ENCODE measurements at regions not wholly inside any gene's neighbourhood (a gene's known extent, or its start where the extent isn't known, plus 50 kb on each side); places are given as distances from the start of the nearest gene placed in this dataset.
A peak's percentile ranks its signal among the peaks of the same experiment; 100 is the strongest.

GRCh38 chr6:109238396-109238795, 143.1 kb downstream of the CEP57L1 start:
- no peaks in the 10 kb centered on the region for H3K27me3 ChIP-seq (ENCODE audit: low read depth, low read length)
- H3K4me1 ChIP-seq (ENCODE audit: control insufficient read depth in 1 of 2, insufficient read depth in 2 of 2, low read length in 2 of 2) = peaks cover 6 to 8% of the 10 kb centered on the region in 2 donors
- H3K27ac ChIP-seq (ENCODE audit: low read length) = no peak overlapping the region
- no peaks in the 10 kb centered on the region for H3K36me3 ChIP-seq (ENCODE audit: control insufficient read depth in 1 of 2, insufficient read depth in 2 of 2, low read length in 2 of 2)
- no peaks in the 10 kb centered on the region for H3K9me3 ChIP-seq (ENCODE audit: control insufficient read depth in 1 of 2, low read length in 2 of 2)
- no peak overlapping the region for H3K4me3 ChIP-seq (ENCODE audit: low read depth in 1 of 2, low read length in 2 of 2)

GRCh38 chr6:109237986-109238329, 142.7 kb downstream of the CEP57L1 start:
- H3K4me1 ChIP-seq (ENCODE audit: control insufficient read depth in 1 of 2, insufficient read depth in 2 of 2, low read length in 2 of 2) = peaks cover 6 to 8% of the 10 kb centered on the region in 2 donors
- no peaks in the 10 kb centered on the region for H3K9me3 ChIP-seq (ENCODE audit: control insufficient read depth in 1 of 2, low read length in 2 of 2)
- no peaks in the 10 kb centered on the region for H3K36me3 ChIP-seq (ENCODE audit: control insufficient read depth in 1 of 2, insufficient read depth in 2 of 2, low read length in 2 of 2)
- no peak overlapping the region for H3K27ac ChIP-seq (ENCODE audit: low read length)
- H3K4me3 ChIP-seq (ENCODE audit: low read depth in 1 of 2, low read length in 2 of 2) = no peak overlapping the region
- H3K27me3 ChIP-seq (ENCODE audit: low read depth, low read length) = no peaks in the 10 kb centered on the region

GRCh38 chr6:109237077-109237985, 142.0 kb downstream of the CEP57L1 start:
- Histone ChIP-seq H3K4me3 (ENCODE audit: low read depth in 1 of 2, low read length in 2 of 2) (no peak overlapping the region), H3K4me1 (ENCODE audit: control insufficient read depth in 1 of 2, insufficient read depth in 2 of 2, low read length in 2 of 2) (peaks cover 6 to 8% of the 10 kb centered on the region in 2 donors), H3K9me3 (ENCODE audit: control insufficient read depth in 1 of 2, low read length in 2 of 2) (no peaks in the 10 kb centered on the region), H3K36me3 (ENCODE audit: control insufficient read depth in 1 of 2, insufficient read depth in 2 of 2, low read length in 2 of 2) (no peaks in the 10 kb centered on the region), H3K27me3 (ENCODE audit: low read depth, low read length) (no peaks in the 10 kb centered on the region), H3K27ac (ENCODE audit: low read length) (no peak overlapping the region)

- H3K27me3 ChIP-seq (ENCODE audit: low read depth, low read length) = no peaks in the 10 kb centered on the region
- H3K4me3 ChIP-seq (ENCODE audit: low read depth in 1 of 2, low read length in 2 of 2) = no peak overlapping the region
- no peaks in the 10 kb centered on the region for H3K36me3 ChIP-seq (ENCODE audit: control insufficient read depth in 1 of 2, insufficient read depth in 2 of 2, low read length in 2 of 2)
- H3K4me1 ChIP-seq (ENCODE audit: control insufficient read depth in 1 of 2, insufficient read depth in 2 of 2, low read length in 2 of 2) = peaks cover 6 to 8% of the 10 kb centered on the region in 2 donors
- no peaks in the 10 kb centered on the region for H3K9me3 ChIP-seq (ENCODE audit: control insufficient read depth in 1 of 2, low read length in 2 of 2)
- H3K27ac ChIP-seq (ENCODE audit: low read length) = no peak overlapping the region
These were observed 141.1 kb downstream of the CEP57L1 start for GRCh38 chr6:109236115-109237076.

GRCh38 chr6:109235481-109236038, 140.3 kb downstream of the CEP57L1 start:
- H3K9me3 ChIP-seq (ENCODE audit: control insufficient read depth in 1 of 2, low read length in 2 of 2) = no peaks in the 10 kb centered on the region
- no peaks in the 10 kb centered on the region for H3K27me3 ChIP-seq (ENCODE audit: low read depth, low read length)
- H3K4me1 ChIP-seq (ENCODE audit: control insufficient read depth in 1 of 2, insufficient read depth in 2 of 2, low read length in 2 of 2) = peaks cover 6 to 8% of the 10 kb centered on the region in 2 donors
- no peak overlapping the region for H3K27ac ChIP-seq (ENCODE audit: low read length)
- no peak overlapping the region for H3K4me3 ChIP-seq (ENCODE audit: low read depth in 1 of 2, low read length in 2 of 2)
- H3K36me3 ChIP-seq (ENCODE audit: control insufficient read depth in 1 of 2, insufficient read depth in 2 of 2, low read length in 2 of 2) = no peaks in the 10 kb centered on the region

- H3K4me3 ChIP-seq (ENCODE audit: low read depth in 1 of 2, low read length in 2 of 2) = no peak overlapping the region
- H3K4me1 ChIP-seq (ENCODE audit: control insufficient read depth in 1 of 2, insufficient read depth in 2 of 2, low read length in 2 of 2) = no peaks in the 10 kb centered on the region
- peak overlapping the region; percentile 92 for H3K27ac ChIP-seq (ENCODE audit: low read length)
- no peaks in the 10 kb centered on the region for H3K36me3 ChIP-seq (ENCODE audit: control insufficient read depth in 1 of 2, insufficient read depth in 2 of 2, low read length in 2 of 2)
- H3K9me3 ChIP-seq (ENCODE audit: control insufficient read depth in 1 of 2, low read length in 2 of 2) = no peaks in the 10 kb centered on the region
- no peaks in the 10 kb centered on the region for H3K27me3 ChIP-seq (ENCODE audit: low read depth, low read length)
These were observed 135.1 kb downstream of the CEP57L1 start for GRCh38 chr6:109230453-109230852.

GRCh38 chr6:109229536-109229935, 134.2 kb downstream of the CEP57L1 start:
- Histone ChIP-seq H3K27ac (ENCODE audit: low read length) (peak overlapping the region; percentile 92), H3K9me3 (ENCODE audit: control insufficient read depth in 1 of 2, low read length in 2 of 2) (no peaks in the 10 kb centered on the region), H3K27me3 (ENCODE audit: low read depth, low read length) (no peaks in the 10 kb centered on the region), H3K36me3 (ENCODE audit: control insufficient read depth in 1 of 2, insufficient read depth in 2 of 2, low read length in 2 of 2) (no peaks in the 10 kb centered on the region), H3K4me1 (ENCODE audit: control insufficient read depth in 1 of 2, insufficient read depth in 2 of 2, low read length in 2 of 2) (no peaks in the 10 kb centered on the region), H3K4me3 (ENCODE audit: low read depth in 1 of 2, low read length in 2 of 2) (no peak overlapping the region)

- Histone ChIP-seq H3K4me1 (ENCODE audit: control insufficient read depth in 1 of 2, insufficient read depth in 2 of 2, low read length in 2 of 2) (no peaks in the 10 kb centered on the region), H3K27ac (ENCODE audit: low read length) (no peak overlapping the region), H3K4me3 (ENCODE audit: low read depth in 1 of 2, low read length in 2 of 2) (no peak overlapping the region), H3K36me3 (ENCODE audit: control insufficient read depth in 1 of 2, insufficient read depth in 2 of 2, low read length in 2 of 2) (no peaks in the 10 kb centered on the region), H3K27me3 (ENCODE audit: low read depth, low read length) (no peaks in the 10 kb centered on the region), H3K9me3 (ENCODE audit: control insufficient read depth in 1 of 2, low read length in 2 of 2) (no peaks in the 10 kb centered on the region)
These were observed 132.3 kb downstream of the CEP57L1 start for GRCh38 chr6:109227646-109228045.

- H3K4me1 ChIP-seq (ENCODE audit: control insufficient read depth in 1 of 2, insufficient read depth in 2 of 2, low read length in 2 of 2) = no peaks in the 10 kb centered on the region
- no peak overlapping the region for H3K27ac ChIP-seq (ENCODE audit: low read length)
- no peaks in the 10 kb centered on the region for H3K36me3 ChIP-seq (ENCODE audit: control insufficient read depth in 1 of 2, insufficient read depth in 2 of 2, low read length in 2 of 2)
- no peak overlapping the region for H3K4me3 ChIP-seq (ENCODE audit: low read depth in 1 of 2, low read length in 2 of 2)
- no peaks in the 10 kb centered on the region for H3K9me3 ChIP-seq (ENCODE audit: control insufficient read depth in 1 of 2, low read length in 2 of 2)
- H3K27me3 ChIP-seq (ENCODE audit: low read depth, low read length) = no peaks in the 10 kb centered on the region
These were observed 131.0 kb downstream of the CEP57L1 start for GRCh38 chr6:109226353-109226752.

- Histone ChIP-seq H3K9me3 (ENCODE audit: control insufficient read depth in 1 of 2, low read length in 2 of 2) (no peaks in the 10 kb centered on the region), H3K27me3 (ENCODE audit: low read depth, low read length) (no peaks in the 10 kb centered on the region), H3K4me1 (ENCODE audit: control insufficient read depth in 1 of 2, insufficient read depth in 2 of 2, low read length in 2 of 2) (no peaks in the 10 kb centered on the region), H3K36me3 (ENCODE audit: control insufficient read depth in 1 of 2, insufficient read depth in 2 of 2, low read length in 2 of 2) (no peaks in the 10 kb centered on the region), H3K27ac (ENCODE audit: low read length) (no peak overlapping the region), H3K4me3 (ENCODE audit: low read depth in 1 of 2, low read length in 2 of 2) (no peak overlapping the region)
These were observed 130.6 kb downstream of the CEP57L1 start for GRCh38 chr6:109225946-109226345.

GRCh38 chr6:109224994-109225393, 129.7 kb downstream of the CEP57L1 start:
- Histone ChIP-seq H3K27ac (ENCODE audit: low read length) (no peak overlapping the region), H3K36me3 (ENCODE audit: control insufficient read depth in 1 of 2, insufficient read depth in 2 of 2, low read length in 2 of 2) (no peaks in the 10 kb centered on the region), H3K27me3 (ENCODE audit: low read depth, low read length) (no peaks in the 10 kb centered on the region), H3K9me3 (ENCODE audit: control insufficient read depth in 1 of 2, low read length in 2 of 2) (no peaks in the 10 kb centered on the region), H3K4me3 (ENCODE audit: low read depth in 1 of 2, low read length in 2 of 2) (no peak overlapping the region), H3K4me1 (ENCODE audit: control insufficient read depth in 1 of 2, insufficient read depth in 2 of 2, low read length in 2 of 2) (no peaks in the 10 kb centered on the region)
